SKM-1 (cell line): ENCODE measurements at regions not wholly inside any gene's neighbourhood (a gene's known extent, or its start where the extent isn't known, plus 50 kb on each side); places are given as distances from the start of the nearest gene placed in this dataset.
"Not testable (repeated sequence)": the region's sequence is repeated elsewhere in the genome, so short reads cannot be mapped to it uniquely, and the experiment has no call there.

Experiments
- DNase-seq: peaks from one replicate; lab custom pipeline; 2025; ENCODE audit not compliant: unreplicated experiment; lab: John Stamatoyannopoulos, UW

- DNase-seq, result no peak
Measured at GRCh38 chr18:73688851-73689711, 458.6 kb downstream of the FBXO15 start.

DNA sequence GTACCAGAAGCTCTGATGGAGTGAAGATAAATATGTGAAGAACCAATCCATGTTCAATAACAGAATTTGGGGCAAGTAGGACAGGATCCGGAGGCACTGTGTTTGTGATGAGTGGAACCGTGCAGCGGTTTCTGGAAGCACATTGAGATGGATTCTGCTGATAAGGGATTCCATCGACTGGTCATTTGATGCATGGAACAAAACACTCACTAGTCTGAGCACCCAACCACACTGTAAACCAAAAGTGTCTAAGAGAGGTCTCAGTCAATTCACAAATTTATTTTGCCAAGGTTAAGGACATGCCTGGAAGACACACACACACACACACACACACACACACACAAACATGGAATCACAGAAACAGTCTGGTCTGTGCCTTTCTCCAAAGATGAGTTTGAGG lies 459.5 kb downstream of the FBXO15 start:
- no peak for DNase-seq

DNA sequence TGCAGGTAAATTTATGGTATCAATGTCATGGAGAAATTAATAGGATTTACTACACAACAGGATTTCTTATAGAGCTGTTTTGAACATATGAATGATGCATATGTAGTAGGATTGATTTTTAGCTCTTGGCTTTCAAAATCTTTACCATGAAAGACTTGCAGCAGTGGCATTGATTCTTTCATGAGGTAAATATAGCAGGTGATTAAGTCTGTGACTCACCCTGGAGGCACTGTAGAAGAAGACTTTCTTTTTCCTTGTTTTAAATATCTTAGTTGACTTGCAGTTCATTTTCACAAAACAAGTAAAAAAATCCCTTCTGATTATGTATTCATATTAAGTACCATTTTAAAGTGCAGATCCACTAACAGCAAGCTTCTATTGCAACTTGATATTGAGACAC lies 463.0 kb downstream of the FBXO15 start:
- no peak for DNase-seq

GRCh38 chr18:73683409-73684238 lies 464.0 kb downstream of the FBXO15 start:
- DNase-seq, result no peak

- no peak for DNase-seq
Measured at GRCh38 chr18:73681912-73682311, 465.7 kb downstream of the FBXO15 start.

GRCh38 chr18:73681398-73681797 lies 466.2 kb downstream of the FBXO15 start:
- no peak for DNase-seq

DNA sequence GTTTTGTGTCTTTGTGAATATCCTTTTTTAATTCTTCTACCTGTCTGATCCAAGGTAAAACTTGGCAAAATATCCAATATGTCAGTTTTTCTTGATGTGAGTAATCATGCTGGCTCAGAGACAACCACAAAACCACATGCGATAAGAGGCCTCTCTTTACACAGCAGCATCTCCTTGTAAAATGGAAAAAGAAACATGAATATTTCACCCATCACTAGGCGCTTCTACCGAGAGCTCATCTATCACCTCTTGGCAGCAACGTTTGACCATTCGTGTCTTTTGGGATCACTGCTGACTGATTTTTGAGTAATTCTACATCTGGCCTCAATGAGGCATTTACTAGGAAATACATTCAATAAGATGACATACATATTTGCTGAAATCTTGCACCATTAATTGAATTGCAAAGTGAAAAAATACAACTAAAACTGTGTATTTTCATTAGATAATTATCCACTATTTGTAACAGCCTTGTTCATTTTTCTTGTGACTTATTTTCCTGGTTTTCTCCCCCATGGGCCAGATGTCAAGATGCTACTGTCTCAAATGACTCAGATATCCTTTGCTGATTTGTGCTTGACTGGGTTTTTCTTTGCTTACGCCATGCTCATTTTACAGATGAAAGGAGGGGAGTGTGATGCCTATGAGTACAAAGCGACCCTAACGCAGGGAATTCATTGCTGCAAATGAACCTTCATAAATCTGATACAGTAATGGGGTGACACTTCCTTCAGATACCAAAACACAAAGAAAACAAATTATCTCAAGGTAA lies 467.5 kb downstream of the FBXO15 start:
- no peak for DNase-seq

DNA sequence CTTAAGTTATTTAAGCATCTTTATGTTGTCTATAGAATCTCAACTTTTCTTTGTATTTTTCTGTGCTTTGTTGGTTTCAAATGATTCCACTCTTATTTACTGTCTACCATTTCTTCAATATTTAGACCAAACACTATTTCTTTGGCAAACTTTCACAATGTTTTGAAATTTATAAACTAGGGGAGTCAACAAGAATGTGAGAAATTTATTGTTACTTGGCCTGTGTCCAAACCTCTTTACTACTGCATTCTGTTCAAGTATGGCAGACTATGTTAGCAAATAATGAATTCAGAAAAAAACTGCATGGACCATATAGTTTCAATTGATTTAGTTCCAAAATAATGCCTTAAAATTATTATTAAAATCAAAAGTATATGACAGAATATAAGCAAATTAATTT lies 470.2 kb downstream of the FBXO15 start:
- DNase-seq, result no peak

GRCh38 chr18:73674125-73674865 lies 473.3 kb downstream of the FBXO15 start:
- no peak for DNase-seq

- DNase-seq, result not testable (repeated sequence)
Measured at GRCh38 chr18:73671480-73671879, 476.2 kb downstream of the FBXO15 start.

DNA sequence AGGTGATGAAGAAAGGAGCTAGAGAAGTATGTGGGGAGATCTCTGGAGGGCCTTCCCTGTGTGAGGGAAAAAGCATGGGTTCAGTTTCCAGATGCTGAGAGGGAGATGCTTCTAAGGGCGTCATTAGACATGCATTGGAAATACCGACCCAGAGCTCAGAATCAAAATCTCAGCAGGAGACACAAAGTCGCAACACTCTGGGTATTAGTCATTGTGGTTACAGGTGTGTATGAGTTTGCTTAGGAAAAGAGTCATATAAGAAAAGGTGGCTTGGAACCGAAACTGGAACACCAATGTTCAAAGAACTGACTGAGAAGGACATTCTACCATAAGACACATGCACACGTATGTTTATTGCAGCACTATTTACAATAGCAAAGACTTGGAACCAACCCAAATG lies 477.1 kb downstream of the FBXO15 start:
- DNase-seq, result no peak

GRCh38 chr18:73670039-73670438 lies 477.6 kb downstream of the FBXO15 start:
- no peak for DNase-seq

- no peak for DNase-seq
Measured at GRCh38 chr18:73669297-73669696, 478.3 kb downstream of the FBXO15 start.

GRCh38 chr18:73668051-73668450 lies 479.6 kb downstream of the FBXO15 start:
- DNase-seq, result no peak

- DNase-seq, result no peak
Measured at GRCh38 chr18:73666772-73667171, 480.9 kb downstream of the FBXO15 start.

DNA sequence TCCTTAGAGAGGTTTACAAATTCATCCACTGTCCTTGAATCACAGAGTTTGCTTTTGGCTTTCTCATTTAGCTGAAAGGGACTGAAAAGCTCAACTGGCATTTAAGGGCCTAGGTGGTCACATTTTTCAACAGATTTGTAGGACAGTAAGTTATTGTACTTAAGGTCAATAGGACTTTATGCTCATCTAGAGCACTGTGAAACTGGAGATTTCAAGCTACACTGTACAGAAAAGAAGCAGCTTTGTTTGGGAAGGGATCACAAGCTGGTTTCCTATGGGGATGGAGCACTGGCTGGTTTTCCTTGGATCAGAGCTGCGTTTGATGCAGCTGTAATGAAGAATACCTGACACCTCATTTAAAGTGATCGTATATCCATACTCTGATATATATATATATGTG lies 482.7 kb downstream of the FBXO15 start:
- no peak for DNase-seq

DNA sequence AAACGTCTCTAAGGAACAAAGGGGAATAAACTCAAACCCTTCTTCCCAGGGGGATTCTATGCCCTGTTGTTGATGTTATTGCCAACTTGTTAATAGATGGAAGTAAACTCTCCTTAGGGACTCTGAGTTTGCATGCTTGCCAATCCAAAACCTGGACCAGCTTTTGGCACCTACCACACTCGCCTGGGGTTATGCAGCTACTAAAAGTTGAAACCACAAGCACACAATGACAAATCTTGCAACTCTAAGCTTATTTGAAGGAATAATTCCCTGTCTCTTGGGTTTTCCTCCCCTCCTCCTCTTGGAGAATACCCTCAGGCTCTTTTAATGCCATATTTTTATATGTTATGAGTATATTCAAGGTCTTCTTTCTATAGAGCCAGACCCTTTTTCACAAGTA lies 484.1 kb downstream of the FBXO15 start:
- DNase-seq, result no peak

DNA sequence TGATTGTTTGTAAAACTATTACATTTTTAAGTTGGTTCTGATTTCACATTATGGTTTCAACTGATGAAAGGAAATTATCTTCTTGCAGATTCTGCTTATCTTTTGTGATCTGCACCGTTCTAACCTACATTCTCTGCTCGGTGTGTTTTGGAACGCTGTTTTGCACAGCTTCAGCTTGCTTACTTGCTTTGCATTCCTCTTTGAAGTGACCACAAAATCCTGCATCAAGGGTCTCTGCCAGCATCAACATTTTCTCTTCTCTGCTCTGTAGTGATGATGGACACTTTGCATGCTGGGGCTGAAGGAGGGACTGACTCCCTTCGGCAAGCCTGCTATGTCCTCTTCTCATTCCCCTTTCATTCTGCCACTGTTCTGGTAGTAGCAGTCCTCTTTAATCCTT lies 485.2 kb downstream of the FBXO15 start:
- DNase-seq, result no peak

- DNase-seq, result no peak
Measured at GRCh38 chr18:73660931-73661856, 486.4 kb downstream of the FBXO15 start.

DNA sequence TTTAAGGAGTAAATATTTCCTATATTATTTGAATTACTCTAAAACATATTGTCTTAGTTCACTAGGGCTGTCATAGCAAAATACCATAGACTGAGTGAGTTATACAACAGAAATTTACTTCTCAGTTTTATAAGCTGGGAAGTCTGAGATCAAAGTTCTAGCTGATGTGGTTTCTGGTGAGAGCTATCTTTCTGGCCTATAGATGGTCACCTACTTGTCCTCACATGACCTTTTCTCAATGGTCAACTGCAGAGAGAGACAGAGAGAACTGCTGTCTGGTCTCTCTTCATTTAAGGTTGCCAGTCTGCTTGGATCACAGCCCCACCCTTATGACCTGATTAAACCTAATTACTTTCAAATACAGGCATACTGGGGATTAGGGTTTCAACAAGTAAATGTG lies 490.9 kb downstream of the FBXO15 start:
- DNase-seq, result no peak
